Astrocyte of the cerebellum (primary cell): ENCODE measurements at regions not wholly inside any gene's neighbourhood (a gene's known extent, or its start where the extent isn't known, plus 50 kb on each side); places are given as distances from the start of the nearest gene placed in this dataset.

Source experiments
- DNase-seq: peaks from one replicate; pipeline ENCODE4 v3.0.0-alpha.2; 2011; ENCODE audit warnings: low read depth
- H3K4me3 ChIP-seq: 2 replicates; pipeline ENCODE4 v1.5.1; 2011; ENCODE audit warnings: mild to moderate bottlenecking, low read depth, low read length, moderate library complexity
- CTCF ChIP-seq: IDR thresholded peaks from 2 replicates; pipeline ENCODE4 v1.5.1; 2012; ENCODE audit warnings: low read length, low read depth, moderate library complexity, mild to moderate bottlenecking; ENCODE audit errors: missing control alignments
- in situ Hi-C: cut with HindIII; loops from 2 replicates; pipeline ENCODE4 v1.10.0; 2017; ENCODE audit warnings: low sequenced_read_pairs

DNA sequence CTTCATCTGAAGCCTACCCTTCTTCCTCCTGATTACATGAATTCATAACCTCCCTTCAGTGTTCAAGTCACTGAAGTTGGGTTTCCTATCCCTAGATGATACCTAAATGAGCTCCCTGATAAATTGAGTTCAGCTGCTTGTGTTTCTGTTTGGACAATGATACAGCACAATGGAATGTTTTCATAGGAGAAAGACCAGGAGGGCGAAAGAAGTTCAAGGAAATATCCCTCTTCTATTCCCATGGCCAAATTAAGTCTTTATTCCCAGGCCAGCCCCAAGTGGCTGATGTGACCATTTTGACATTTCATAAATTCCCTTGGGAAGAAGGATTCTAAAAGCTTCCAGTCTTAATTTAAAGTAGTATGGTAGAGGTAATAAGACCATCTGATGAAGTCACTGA is 555.8 kb upstream of the CLINT1 start:
- no peak for TF ChIP-seq CTCF
- H3K4me3 ChIP-seq = no peak overlapping the region
- peak; percentile 77 for DNase-seq
- in situ Hi-C loops = no loop called here

DNA sequence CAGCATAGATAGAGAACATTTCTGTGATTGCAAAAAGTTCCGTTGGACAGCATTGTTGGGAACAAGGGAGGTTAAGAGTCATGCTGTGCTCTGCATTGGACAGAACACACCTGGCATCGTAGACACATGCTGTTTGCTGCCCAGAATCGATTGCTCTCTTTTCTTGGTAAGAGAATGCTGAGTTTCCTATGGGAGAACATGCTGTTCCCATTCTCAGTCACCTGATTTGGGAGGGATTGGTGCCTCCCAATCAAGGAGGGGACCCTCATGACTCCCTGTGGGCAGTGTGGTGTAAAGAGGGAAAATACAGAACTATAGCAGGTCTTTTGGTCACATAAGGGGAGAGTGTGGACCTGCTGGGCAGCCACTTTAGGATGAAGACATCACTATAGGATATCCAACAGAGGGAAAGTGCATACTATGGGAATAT is 555.4 kb upstream of the CLINT1 start:
- in situ Hi-C loops = no loop called here
- TF ChIP-seq CTCF = no peak
- no peak for DNase-seq
- H3K4me3 ChIP-seq = no peak overlapping the region

- in situ Hi-C loops = no loop called here
- no peak overlapping the region for H3K4me3 ChIP-seq
- no peak for TF ChIP-seq CTCF
- DNase-seq = no peak
Observed at GRCh38 chr5:158413122-158413680, 554.3 kb upstream of the CLINT1 start.

GRCh38 chr5:158410976-158411375 is 552.0 kb upstream of the CLINT1 start:
- DNase-seq = peak; percentile 95
- no peak for TF ChIP-seq CTCF
- no peak overlapping the region for H3K4me3 ChIP-seq
- in situ Hi-C loops = no loop called here

- DNase-seq = no peak
- TF ChIP-seq CTCF = no peak
- H3K4me3 ChIP-seq = no peak overlapping the region
- in situ Hi-C loops = no loop called here
Observed at GRCh38 chr5:158409507-158409906, 550.6 kb upstream of the CLINT1 start.

- no peak for TF ChIP-seq CTCF
- no peak overlapping the region for H3K4me3 ChIP-seq
- in situ Hi-C loops = no loop called here
- no peak for DNase-seq
Observed at GRCh38 chr5:158407824-158408195, 548.9 kb upstream of the CLINT1 start.
